Stimulated activated CD8-positive, alpha-beta memory T cell treated with anti-CD3 and anti-CD28 coated beads, Interleukin-4, amount 100 ng/mL, for 1 hour (primary cell): ENCODE measurements at regions not wholly inside any gene's neighbourhood (a gene's known extent, or its start where the extent isn't known, plus 50 kb on each side); places are given as distances from the start of the nearest gene placed in this dataset.
A peak's percentile ranks its signal among the peaks of the same experiment; 100 is the strongest.
"Not testable (repeated sequence)": the region's sequence is repeated elsewhere in the genome, so short reads cannot be mapped to it uniquely, and the experiment has no call there.

Experiments
- DNase-seq, 2 donors: peaks; one replicate each; pipeline ENCODE4 v3.0.0-alpha.2; 2020; ENCODE audit warnings: low read depth in 2 of 2, low spot score in 1 of 2

DNA sequence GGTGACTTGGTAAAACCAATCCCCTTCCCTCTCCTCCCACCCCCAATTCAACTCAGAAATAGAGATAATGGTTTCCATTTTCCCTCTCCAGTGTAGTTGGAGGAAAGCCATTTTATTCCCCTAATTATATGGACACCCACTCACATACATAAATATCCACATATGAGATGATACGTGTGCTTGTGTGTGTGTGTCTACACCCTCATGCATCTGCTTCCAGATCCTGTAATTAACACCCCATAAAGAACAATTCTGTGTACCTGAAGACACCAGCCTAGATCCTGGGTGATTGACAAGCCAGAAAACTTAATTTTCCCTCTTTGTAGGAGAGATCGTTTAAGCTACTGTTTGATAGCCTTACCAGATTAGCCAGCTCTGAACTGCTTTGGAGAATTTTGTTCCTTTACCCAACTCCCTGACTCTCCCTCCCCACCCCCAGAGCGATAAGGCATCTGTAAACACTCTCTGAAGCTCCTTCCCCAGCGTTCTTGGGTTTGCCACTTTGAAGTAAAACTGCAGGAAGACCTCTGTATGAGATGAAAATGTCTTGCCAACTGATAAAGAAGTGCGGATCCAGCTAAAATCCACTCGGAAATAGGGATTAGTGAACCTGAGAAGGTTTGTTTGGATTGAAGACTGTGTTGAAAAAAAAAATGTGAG is 175.7 kb downstream of the RGS9 start:
- no peak for DNase-seq

DNA sequence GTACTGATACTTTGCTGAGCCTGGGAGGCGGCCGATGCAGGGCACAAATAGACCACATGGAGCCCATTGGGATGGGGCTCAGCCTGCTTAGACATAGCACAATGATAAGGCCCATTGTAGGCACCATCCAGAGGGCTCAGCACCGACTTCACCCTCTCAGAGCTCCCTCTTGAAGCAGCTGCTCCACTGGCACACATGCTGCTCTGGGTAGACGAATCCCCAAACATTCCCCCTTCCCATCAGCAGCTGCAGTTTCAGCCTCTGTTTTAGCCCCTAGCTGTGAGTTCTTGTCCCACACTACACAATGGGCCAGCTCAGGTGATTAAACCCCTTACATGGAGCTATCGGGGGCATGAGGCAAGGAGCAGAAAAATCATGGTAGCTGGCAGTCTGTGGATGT is 174.1 kb downstream of the RGS9 start:
- DNase-seq = no peak

DNA sequence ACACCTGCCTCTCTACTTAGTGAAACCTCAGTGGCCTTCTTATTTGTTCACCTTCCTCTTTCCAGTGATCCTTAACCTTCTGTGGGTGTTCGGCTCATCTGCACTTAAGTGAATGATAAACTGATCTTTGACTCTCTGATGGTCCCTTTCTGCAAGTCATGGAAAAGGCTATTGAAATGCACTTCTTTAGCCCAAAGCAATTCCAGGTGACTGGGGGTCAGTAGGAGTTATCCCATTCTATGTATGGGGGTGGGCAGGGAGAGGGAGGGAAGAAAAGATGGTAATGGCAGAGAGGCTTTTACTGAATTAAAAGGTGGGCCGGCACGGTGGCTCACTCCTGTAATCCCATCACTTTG is 170.8 kb downstream of the RGS9 start:
- no peak for DNase-seq

DNA sequence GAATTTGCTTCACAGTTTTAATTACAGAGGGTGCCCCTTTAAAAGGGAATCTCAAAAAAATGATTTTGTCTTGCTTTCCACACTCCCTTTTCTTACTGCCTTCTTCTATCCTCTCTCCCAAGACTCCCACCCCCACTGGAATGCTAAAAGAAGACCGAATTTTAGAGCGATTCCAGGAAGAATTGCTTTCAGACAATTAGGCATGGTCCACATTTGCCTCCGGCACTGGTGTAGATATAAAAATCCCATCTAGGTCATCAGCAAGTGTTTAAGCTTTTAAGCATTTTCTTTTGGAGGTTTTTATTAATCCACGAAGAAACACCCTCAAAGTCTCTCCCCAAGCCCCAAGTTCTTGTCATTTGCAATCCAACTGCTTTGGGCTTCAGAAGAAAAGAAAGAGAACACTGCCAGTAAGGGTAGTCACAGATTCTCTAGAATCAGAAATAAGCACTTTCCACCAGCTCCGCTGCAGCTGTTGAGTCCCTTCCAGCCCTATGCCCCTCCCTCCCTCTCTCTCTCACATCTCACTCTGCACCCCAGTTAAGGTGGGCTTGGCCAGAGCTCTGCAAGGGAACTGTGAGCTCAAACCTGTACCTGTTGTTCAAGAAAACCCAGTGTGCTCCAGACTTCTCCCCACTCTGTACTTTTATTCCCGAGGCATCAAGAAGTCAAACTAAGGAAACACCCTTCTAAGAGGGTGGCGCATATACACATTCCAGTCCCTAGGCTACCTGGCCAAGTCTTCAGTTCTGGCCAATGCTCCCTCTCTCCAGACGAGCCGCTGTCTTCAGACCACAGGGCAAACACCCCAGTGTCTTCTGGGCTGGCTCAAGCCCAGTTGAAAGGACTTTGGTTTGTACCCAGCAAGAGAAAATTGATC is 170.2 kb downstream of the RGS9 start:
- no peak for DNase-seq

DNA sequence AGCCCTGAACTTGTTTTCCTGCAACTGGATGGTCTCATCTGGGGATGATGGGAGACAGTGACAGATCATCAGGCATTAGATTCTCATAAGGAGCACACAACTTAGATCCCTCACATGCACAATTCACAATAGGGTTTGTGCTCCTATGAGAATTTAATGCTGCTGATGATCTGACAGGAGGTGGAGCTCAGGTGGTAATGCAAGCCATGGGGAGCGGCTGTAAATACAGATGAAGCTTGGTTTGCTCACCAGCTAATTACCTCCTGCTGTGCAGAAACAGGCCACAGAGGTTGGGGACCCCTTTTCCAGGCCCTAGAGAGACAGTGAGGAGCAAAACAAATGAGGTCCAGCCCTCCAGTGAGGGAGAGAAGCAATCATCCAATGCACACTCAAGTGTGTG is 168.6 kb downstream of the RGS9 start:
- no peak for DNase-seq

DNA sequence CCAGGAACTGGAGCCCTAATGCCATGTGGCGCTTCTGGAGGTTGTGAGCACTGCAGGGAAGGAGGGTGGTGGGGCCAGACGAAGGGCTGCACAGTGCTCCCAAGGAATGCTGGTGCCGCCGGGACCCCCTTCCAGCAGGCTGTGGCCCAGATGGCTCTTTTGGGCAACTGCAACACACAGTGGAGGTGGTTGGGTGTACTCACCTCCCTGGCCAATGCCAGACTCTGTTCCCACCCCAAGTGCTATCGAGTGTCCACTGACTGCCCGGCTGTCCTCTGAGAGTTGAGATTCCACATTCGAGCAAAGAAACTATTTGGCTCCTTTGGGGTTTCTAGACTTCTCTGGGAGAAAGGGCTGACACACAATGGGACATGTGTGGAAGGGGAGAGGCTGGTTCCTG is 167.9 kb downstream of the RGS9 start:
- no peak for DNase-seq

DNA sequence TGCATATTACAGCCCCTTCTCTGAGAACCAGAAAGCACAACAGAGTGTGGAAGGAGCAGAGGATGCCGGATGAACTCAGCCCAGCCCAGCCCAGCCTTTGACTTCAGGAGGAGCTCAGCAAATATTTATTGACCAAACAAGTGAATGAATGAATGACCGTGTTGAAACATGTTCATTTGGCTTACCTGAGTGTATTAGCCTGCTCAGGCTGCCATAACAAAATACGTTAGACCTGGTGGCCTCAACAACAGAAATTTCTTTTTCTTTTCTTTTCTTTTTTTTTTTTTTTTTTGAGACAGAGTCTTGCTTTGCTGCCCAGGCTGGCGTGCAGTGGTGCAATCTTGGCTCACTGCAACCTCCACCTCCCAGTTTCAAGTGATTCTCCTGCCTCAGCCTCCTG is 164.7 kb downstream of the RGS9 start:
- not testable (repeated sequence) for DNase-seq

DNA sequence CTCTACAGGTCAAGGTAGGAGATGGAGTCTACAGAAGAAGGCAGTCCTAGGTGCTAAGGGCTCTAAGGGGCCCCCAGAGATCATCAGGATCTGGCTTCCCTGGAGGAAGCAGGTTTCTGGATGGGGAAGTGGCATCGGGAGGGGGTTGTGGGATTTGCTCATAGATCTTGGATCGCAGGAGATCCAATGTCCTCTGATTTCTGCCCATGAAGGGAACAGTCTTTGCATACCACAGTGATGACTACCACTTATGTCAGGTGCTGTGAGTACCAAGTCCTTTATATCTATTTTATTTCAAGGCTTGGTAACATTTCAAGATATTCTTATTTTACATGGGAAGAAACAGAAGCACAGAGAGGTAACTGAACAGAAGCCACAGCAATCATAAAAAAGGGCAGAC is 164.0 kb downstream of the RGS9 start:
- DNase-seq = no peak

DNA sequence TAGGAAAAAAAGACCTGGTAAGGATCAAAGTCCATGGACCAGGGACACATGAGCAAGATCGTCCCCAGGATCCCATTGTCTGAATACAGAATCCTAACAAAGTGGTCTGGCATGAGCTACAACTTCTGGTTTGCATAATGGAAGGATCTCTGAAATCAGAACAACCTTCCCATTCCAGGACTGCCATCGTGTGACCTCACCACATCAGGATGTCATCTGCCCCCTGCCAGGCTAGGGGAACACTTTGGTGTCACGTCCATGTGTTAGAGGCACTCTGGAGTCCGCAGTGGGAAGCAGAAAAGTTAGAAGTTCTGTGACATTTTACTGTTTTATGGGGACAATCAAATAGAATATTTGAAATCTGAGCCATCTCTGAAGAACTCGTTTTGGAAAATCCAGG is 160.7 kb downstream of the RGS9 start:
- DNase-seq = no peak

DNA sequence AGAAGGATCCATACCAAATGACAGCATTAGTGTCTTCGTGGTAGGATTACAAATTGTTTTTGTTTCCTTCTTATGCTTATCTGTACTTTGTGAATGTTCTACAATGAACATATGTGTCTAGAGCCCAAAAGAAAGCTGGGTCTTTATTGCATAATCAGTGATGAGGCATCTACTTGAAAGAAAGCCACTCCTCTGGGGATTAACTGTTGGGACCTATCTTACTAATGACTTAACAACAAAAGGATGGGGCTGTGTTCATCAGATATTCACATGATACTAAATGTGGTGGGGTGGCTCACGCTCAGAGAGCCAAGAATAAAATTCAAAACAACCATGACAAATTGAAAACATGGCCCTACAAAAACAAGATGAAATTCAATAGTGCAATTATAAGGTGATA is 160.2 kb downstream of the RGS9 start:
- DNase-seq = no peak

DNA sequence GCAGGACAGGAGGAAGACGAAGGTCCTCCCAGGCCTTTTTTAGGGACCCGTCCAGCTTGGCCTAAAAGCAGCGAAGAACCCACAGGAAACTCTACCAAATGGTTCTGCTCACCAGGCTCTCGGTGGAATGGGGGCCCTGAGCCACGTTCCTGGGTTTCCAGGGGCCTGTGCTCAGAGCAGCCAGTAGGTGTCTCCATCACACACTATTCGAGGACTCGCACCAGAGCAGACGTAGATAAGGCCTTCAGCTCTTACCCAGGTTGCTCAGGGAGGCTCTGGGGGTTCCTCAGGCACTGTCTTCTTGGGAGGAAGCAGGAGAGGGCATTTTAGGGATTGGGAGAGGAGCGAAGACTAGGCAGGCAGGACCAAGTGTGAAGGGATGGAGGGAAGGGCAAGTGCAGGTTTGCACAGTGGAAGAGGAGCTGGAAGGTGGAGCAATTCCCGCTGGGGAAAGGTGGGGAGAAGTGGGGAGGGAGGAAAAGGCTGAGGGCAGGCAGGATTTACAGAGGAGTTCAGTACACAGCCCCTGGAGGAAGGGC is 157.1 kb downstream of the RGS9 start:
- DNase-seq = peak; percentile 10 to 39

DNA sequence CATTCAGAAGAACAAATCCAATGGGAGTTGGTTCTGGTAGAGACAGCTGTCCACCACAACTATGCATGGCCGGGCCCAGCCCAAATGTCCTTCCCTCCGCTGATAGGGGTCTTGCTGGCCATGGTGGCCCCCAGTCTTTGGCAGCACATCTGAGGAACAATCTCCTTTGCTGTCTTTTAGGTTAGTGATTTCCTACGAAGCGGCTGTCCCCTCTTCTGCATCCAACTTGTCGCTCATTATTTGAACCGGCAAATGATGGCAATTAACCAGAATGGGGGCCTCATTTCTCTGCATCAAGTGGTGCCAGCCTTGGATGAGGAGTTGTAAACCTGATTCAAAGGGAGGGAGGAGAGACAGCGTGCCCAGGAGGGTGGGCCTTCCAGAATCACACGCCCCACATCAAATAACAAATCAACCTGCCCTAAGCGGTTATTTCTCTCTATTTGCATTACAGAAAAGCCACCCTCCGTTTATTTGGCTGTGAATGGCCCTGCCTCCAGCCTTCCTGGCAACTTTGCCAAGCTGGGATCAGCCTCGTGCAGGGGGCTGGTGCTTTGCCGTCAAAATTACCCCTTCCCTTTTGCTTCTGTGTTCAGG is 156.5 kb downstream of the RGS9 start:
- no peak for DNase-seq

DNA sequence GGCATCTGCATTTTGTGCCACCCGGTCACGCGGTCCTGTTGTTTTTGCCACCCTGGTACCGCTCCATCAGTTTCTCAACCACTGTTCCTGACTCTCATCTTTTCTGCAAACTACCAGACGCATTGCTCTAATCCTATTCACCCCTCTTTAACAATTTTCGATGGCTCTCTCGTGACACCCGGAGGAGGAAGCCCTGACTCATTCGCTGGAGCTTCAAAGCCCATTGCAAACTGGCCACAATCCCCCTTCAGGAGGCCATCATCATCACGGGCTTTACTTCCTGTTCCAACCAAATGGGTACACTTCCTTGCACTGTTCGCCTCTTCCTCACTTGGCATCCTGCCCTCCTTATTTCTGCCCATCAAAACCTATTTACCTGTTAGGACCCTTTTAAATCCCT is 155.3 kb downstream of the RGS9 start:
- no peak for DNase-seq

DNA sequence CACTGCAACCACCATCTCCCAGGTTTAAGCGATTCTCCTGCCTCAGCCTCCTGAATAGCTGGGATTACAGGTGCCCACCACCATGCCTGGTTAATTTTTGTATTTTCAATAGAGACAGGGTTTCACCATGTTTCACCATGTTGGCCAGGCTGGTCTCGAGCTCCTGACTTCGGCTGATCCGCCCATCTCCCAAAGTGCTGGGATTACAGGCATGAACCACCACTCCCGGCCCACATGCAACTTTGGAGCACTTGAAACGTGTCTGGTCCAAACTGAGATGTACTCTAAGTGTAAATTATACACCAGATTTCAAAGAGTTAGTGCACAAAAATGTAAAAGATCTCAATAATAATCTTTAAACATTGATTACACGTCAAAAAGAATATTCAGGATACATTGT is 154.1 kb downstream of the RGS9 start:
- DNase-seq = not testable (repeated sequence)

DNA sequence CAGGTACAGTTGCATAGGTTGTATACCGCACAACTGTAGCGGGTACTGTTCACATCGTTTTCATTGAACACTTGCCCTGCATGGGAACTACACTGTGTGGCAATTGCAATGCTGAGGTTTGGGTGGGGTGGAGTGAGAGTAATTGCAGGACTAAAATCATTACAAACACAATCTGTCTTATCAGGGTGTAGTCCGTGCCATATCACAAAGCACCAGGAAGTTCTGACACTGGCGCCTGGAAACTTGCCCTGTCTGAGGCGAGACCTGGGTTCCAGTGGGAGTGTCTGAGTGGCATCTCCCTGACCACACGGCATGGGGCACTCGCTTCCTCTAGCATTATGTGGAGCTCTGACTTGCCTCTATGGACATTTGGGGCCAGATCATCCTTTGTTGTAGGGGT is 153.4 kb downstream of the RGS9 start:
- no peak for DNase-seq

DNA sequence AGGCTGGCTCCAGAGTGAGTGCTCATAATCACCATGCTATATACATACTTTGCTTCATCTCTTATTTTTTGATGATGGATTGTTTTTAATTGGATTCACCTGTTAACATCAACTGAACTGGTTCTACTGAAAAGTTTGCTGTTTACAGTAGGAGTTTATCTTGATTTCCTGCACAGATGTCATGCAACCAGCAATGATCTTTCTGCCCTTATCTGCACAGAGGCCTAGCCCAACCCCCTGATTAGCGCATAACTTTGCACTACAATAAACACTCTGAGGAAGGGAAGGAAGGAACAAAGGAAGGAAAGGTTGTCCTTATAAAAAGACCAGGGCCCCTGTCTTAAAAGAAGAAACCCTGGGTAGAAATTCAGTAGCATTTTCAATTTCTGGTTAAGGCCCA is 152.9 kb downstream of the RGS9 start:
- no peak for DNase-seq

DNA sequence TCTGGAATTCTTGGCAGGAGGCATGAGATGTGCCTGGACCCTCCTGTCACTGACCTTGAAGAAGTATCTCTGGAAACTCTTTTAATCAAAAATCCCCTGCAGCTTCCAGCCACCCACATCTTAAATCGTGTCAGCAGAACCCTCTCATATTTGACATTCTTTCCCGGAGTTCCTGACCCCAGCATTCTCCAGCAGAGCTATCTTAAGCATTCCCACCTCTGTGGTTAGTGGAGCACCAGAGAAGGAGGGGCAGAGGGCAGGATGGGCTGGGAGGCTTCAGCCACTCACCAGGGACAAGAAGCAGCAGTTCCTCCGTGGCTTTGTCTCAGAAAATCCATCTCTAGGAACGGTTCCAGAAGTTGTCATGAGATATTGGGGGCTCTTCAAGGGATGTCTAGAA is 149.9 kb downstream of the RGS9 start:
- no peak for DNase-seq

DNA sequence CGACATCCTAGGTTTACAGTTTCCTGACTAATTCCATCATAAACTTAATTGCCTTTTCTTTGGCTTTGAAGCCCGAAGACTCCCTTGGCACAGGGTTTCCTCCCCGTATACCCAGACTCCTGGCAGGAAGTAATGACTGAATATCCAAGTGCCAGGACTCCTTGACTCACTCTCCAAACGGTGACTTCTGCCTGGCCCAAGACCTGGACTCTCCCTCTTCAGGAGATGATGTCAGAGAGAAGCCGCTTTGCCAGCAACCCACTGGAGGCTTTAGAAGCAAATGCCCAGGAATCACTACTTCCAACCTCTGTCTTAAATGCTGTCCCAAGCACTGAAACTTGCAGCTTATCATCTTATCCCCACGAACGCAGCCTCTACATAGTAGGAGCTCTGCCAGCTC is 146.5 kb downstream of the RGS9 start:
- no peak for DNase-seq

DNA sequence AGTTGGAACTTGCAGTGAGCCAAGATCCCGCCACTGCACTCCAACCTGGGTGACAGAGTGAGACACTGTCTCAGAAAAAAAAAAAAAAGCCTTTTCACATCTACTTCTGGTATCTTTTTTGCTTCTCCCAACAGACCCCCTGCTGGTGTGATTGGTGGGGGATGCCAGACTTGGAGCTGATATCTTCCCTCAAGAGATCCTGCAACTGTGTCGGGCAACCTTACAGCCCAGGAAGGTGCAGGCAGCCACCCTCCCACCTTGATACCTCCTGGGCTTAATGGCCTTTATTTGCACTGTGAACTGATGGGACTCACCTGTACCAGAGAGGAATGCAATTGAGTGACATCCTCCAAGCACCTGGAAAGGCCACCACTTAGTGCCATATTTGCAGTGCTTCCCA is 142.3 kb downstream of the RGS9 start:
- no peak for DNase-seq

DNA sequence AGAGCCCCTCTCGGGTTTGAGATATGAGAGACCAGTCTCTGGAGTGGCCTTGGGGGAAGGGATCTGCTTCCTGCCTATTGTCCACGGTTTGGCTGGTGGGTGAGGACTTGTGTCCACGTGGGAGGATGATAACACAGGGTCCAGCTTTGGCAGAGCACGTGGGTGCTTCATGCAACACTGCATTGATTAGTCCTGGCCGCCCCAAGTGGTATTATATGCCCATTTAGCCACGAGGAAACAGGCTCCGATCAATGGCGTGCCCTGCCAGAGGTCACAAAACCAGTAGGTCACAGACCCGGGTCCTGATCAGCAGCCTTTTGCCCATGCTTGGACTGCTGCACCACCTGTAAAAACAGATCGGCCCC is 141.6 kb downstream of the RGS9 start:
- DNase-seq = no peak

DNA sequence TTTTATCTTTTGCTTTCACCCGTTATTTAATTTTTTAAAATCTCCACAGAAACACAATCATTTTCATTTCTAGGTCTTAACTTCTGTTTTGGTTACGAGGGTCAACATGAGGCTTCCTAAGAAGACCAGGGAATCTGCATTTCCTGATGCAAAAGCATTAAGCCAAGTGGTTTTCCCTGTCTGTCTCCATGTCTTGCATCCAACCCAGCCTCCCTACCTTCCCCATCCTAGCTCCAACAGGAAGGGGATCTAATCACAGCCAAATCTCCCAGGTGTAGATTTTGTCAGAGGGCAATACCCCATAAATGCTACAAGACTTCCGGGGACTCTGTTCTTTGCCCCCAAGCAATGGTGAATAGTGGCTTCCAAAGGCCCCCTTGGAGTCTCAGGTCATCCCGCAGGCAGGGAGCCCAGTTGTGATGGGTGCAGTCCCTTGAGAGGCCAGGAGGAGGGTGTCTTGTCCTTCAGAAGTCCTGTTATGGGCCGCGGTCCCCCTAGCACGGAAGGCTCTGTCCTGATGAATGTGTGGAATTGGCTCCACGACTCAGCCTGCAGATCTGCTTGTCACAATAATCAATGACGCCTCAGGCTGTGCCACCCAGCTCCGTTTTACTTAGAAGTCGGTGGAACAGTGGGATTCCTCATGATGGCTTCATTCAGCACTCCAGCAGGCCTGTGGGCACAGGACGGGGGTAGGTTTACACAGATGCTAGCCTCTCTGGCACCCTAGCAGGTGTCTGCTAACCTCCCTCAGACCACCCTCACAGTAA is 141.1 kb downstream of the RGS9 start:
- DNase-seq = no peak

DNA sequence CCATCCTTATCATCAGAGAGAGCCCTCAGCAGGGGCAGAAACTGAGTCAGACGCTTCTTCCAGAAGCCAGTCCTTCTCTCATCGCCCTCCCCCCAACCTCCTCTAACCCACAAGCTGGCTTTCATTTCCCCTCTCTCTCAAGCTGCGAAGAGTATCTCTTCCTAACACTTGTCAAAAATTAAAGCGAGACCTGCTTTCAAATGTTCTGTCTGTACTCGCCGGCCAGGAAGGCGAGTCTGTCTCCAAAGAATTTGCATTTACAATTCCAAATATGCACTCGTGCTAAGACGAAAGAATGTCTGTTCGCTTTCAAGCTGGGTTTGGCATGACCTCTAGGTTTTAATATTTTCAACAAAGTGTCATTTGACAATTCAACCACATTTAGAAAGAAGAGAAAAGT is 140.4 kb downstream of the RGS9 start:
- DNase-seq = no peak
